GM12891 (cell line): ENCODE measurements at regions not wholly inside any gene's neighbourhood (a gene's known extent, or its start where the extent isn't known, plus 50 kb on each side); places are given as distances from the start of the nearest gene placed in this dataset.

Experiments used
- DNase-seq: peaks from one replicate; pipeline ENCODE4 v3.0.0; 2011; ENCODE audit warnings: low spot score; ENCODE audit not compliant: insufficient read length
- FAIRE-seq: peaks from 2 replicates; lab custom pipeline; 2011; peaks lifted over from hg19 to GRCh38; lab: Jason Lieb, UNC
- PAX5 ChIP-seq: IDR thresholded peaks from 2 replicates; pipeline ENCODE4 v1.6.1; 2011; ENCODE audit warnings: low read length, moderate library complexity, mild to moderate bottlenecking; ENCODE audit not compliant: insufficient read depth, severe bottlenecking
- POLR2A ChIP-seq: IDR thresholded peaks from 2 replicates; pipeline ENCODE4 v1.6.1; 2011; ENCODE audit warnings: low read depth, low read length, control low read depth
- POLR2AphosphoS5 ChIP-seq: IDR thresholded peaks from 2 replicates; pipeline ENCODE4 v1.6.1; 2011; ENCODE audit warnings: low read depth, low read length, control low read depth
- POU2F2 ChIP-seq: IDR thresholded peaks from 2 replicates; pipeline ENCODE4 v1.6.1; 2011; ENCODE audit warnings: low read depth, mild to moderate bottlenecking, control low read depth, low read length, moderate library complexity
- SPI1 ChIP-seq: IDR thresholded peaks from 2 replicates; pipeline ENCODE4 v1.6.1; 2011; ENCODE audit warnings: low read depth, low read length, control low read depth
- TAF1 ChIP-seq: IDR thresholded peaks from 2 replicates; pipeline ENCODE4 v1.6.1; 2011; ENCODE audit warnings: low read depth, low read length, control low read depth

- TF ChIP-seq POU2F2 (no peak), SPI1 (no peak), POLR2AphosphoS5 (no peak), POLR2A (no peak), TAF1 (no peak), PAX5 (no peak)
- FAIRE-seq (no peak), DNase-seq (no peak)
Measured at GRCh38 chr7:84509522-84509921, 314.9 kb upstream of the SEMA3A start.

GRCh38 chr7:84508606-84509005, 314.0 kb upstream of the SEMA3A start:
- DNase-seq = no peak
- FAIRE-seq = no peak
- no peak for TF ChIP-seq SPI1
- no peak for TF ChIP-seq POU2F2
- no peak for TF ChIP-seq PAX5
- no peak for TF ChIP-seq POLR2AphosphoS5
- TF ChIP-seq TAF1 = no peak
- TF ChIP-seq POLR2A = no peak

GRCh38 chr7:84507529-84507928, 312.9 kb upstream of the SEMA3A start:
- no peak for FAIRE-seq
- DNase-seq = no peak
- TF ChIP-seq PAX5 (no peak), POLR2AphosphoS5 (no peak), POLR2A (no peak), TAF1 (no peak), POU2F2 (no peak), SPI1 (no peak)

GRCh38 chr7:84506151-84506550, 311.6 kb upstream of the SEMA3A start:
- FAIRE-seq (no peak), DNase-seq (no peak)
- no peak for TF ChIP-seq POU2F2
- TF ChIP-seq PAX5 = no peak
- TF ChIP-seq POLR2AphosphoS5 = no peak
- TF ChIP-seq POLR2A = no peak
- no peak for TF ChIP-seq TAF1
- TF ChIP-seq SPI1 = no peak

- DNase-seq (no peak), FAIRE-seq (no peak)
- no peak for TF ChIP-seq TAF1
- TF ChIP-seq PAX5 = no peak
- TF ChIP-seq POLR2A = no peak
- no peak for TF ChIP-seq POU2F2
- TF ChIP-seq SPI1 = no peak
- no peak for TF ChIP-seq POLR2AphosphoS5
Measured at GRCh38 chr7:84502239-84502638, 307.6 kb upstream of the SEMA3A start.

GRCh38 chr7:84497873-84498272, 303.3 kb upstream of the SEMA3A start:
- DNase-seq = no peak
- FAIRE-seq = no peak
- TF ChIP-seq TAF1 (no peak), PAX5 (no peak), POU2F2 (no peak), POLR2AphosphoS5 (no peak), POLR2A (no peak), SPI1 (no peak)

GRCh38 chr7:84495128-84495527, 300.5 kb upstream of the SEMA3A start:
- TF ChIP-seq PAX5 (no peak), POLR2AphosphoS5 (no peak), TAF1 (no peak)
- DNase-seq (no peak), FAIRE-seq (no peak)

GRCh38 chr7:84492098-84493034, 297.8 kb upstream of the SEMA3A start:
- FAIRE-seq = no peak
- no peak for TF ChIP-seq POLR2A
- no peak for TF ChIP-seq POLR2AphosphoS5
- no peak for TF ChIP-seq SPI1
- TF ChIP-seq PAX5 = no peak
- TF ChIP-seq TAF1 = no peak
- no peak for TF ChIP-seq POU2F2
- no peak for DNase-seq

GRCh38 chr7:84490661-84491060, 296.1 kb upstream of the SEMA3A start:
- FAIRE-seq (no peak), DNase-seq (no peak)
- TF ChIP-seq SPI1 (no peak), POU2F2 (no peak), POLR2A (no peak), POLR2AphosphoS5 (no peak), PAX5 (no peak)
